Right lobe of liver (tissue), 6 donors: ENCODE measurements at regions not wholly inside any gene's neighbourhood (a gene's known extent, or its start where the extent isn't known, plus 50 kb on each side); places are given as distances from the start of the nearest gene placed in this dataset.
"Not testable (repeated sequence)": the region's sequence is repeated elsewhere in the genome, so short reads cannot be mapped to it uniquely, and the experiment has no call there.

Source experiments
- ATAC-seq, 4 donors: fragments of 200-7000 bp; cut with Tn5 transposase; one replicate each; pipeline ENCODE4 v1.9.1; 2020; ENCODE audit warnings: mild to moderate bottlenecking in 4 of 4, moderate library complexity in 4 of 4
- DNase-seq, 3 donors: peaks; one replicate each; pipeline ENCODE4 v3.0.0-alpha.2; 2020
- H3K27ac ChIP-seq, 3 donors: fragments of 200-600 bp; one replicate each; pipeline ENCODE4 v1.8.0; 2022
- H3K27me3 ChIP-seq, 2 donors: fragments of 200-600 bp; one replicate each; pipeline ENCODE4 v1.8.0; 2022
- H3K36me3 ChIP-seq, 4 donors: fragments of 200-600 bp; sonication (generic) in 1 of 4; one replicate each; pipeline versions ENCODE4 v1.5.1 to v1.8.0; 2017 to 2022; ENCODE audit warnings: control low read depth in 1 of 4
- H3K4me1 ChIP-seq, 4 donors: fragments of 200-600 bp; sonication (generic) in 1 of 4; one replicate each; pipeline versions ENCODE4 v1.5.1 to v1.8.0; 2017 to 2022; ENCODE audit warnings: control low read depth in 1 of 4
- H3K4me3 ChIP-seq, 3 donors: fragments of 200-600 bp; one replicate each; pipeline ENCODE4 v1.8.0; 2022
- H3K9me3 ChIP-seq, 4 donors: fragments of 200-600 bp; sonication (generic) in 1 of 4; one replicate each; pipeline versions ENCODE4 v1.5.1 to v1.8.0; 2017 to 2022; ENCODE audit warnings: control low read depth in 1 of 4
- CTCF ChIP-seq, 4 donors: fragments of 200-600 bp in 3 of 4; fragments of 450-650 bp in 1 of 4; IDR thresholded peaks; one replicate each; pipeline versions ENCODE4 v1.5.1 to v1.8.0; 2016 to 2022; ENCODE audit warnings: antibody characterized with exemption in 4 of 4, mild to moderate bottlenecking in 2 of 4
- POLR2A ChIP-seq: fragments of 450-650 bp; IDR thresholded peaks from one replicate; pipeline ENCODE4 v1.6.1; 2017; ENCODE audit warnings: antibody characterized with exemption, mild to moderate bottlenecking
- WGBS: methylation state at CpG from one replicate; pipeline ENCODE4 v1.1.6; 2018; ENCODE audit warnings: low coverage, low lambda C conversion rate; ENCODE audit not compliant: insufficient coverage; ENCODE audit errors: missing lambda C conversion rate; 5-methylcytosine and 5-hydroxymethylcytosine counted together
- intact Hi-C, 2 donors: fragments of 100-400 bp; cut with DNase I; formaldehyde crosslinking; loops; one replicate each; pipeline versions ENCODE4 v1.11.2 to v1.14.1; 2022
- donor health status: DM: no; HTN: yes; CAD: no.
- donor health status: DM: no; HTN: no; CAD: no.
- donor health status: DM: no; HTN: no; CAD: no.
- donor health status: DM: no; HTN: yes; CAD: no.
- donor health status: DM: no; HTN: yes; CAD: no.

- TF ChIP-seq CTCF (IDR thresholded peaks at IDR 0.05): no peak
- TF ChIP-seq POLR2A: no peak
- no peak for ATAC-seq
- intact Hi-C loops: no loop called here
- H3K27ac ChIP-seq: no peak overlapping the region
- DNase-seq: no peak
- no peaks in the 10 kb centered on the region for H3K9me3 ChIP-seq
- H3K36me3 ChIP-seq: no peaks in the 10 kb centered on the region
- 29% methylated on average over 2 of the region's 2 CpGs for WGBS
- H3K4me1 ChIP-seq: no peaks in the 10 kb centered on the region
- H3K27me3 ChIP-seq: no peaks in the 10 kb centered on the region
- H3K4me3 ChIP-seq: no peak overlapping the region
Measured at GRCh38 chr13:76668141-76668540, 218.1 kb downstream of the KCTD12 start.

- no peaks in the 10 kb centered on the region for H3K9me3 ChIP-seq
- H3K4me3 ChIP-seq: no peak overlapping the region
- intact Hi-C loops: no loop called here
- ATAC-seq (peak; percentile 40 to 78 (median 67)), DNase-seq (no peak)
- no peaks in the 10 kb centered on the region for H3K36me3 ChIP-seq
- no peaks in the 10 kb centered on the region for H3K27me3 ChIP-seq
- H3K4me1 ChIP-seq: no peaks in the 10 kb centered on the region
- H3K27ac ChIP-seq: no peak overlapping the region
- TF ChIP-seq CTCF (IDR thresholded peaks at IDR 0.05): peak; percentile 16 to 21 (median 18)
- no peak for TF ChIP-seq POLR2A
Measured at GRCh38 chr13:76667551-76667950, 218.7 kb downstream of the KCTD12 start.

DNA sequence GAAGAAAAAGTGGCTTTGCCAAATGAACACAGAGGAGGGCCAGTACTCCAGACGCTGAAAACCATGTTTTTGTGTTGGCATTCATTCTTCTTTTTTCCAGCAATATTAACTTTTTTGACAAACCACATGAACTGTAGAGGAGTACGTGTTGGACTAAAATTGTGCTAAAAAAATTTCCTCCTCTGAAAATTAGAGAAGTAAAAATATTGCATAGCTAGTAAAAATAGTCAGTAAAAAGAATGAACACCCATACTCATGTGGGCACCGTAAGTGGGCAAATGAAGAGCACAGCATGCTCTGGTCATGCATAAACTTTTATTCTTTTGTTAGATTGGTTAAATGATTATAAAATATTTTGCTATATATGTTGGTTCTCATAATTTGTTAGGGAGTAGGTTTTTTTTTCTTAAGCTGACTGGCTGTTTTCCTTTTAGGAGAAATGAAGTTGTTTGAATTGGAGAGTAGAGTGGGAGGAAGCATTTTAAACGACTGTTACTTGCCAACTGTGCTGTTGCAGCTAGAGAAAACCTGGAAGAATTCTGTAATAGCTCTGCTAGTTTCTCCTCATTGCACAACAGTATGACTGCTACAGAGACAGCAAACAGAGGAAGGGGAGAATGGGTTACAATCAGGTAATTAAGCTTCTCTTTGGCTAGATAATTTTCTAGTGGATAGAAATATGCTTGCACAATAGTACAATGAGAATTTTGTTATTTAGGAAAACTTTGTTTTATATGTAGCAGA is 222.4 kb downstream of the KCTD12 start:
- WGBS: 28% methylated on average over 4 of the region's 4 CpGs
- H3K36me3 ChIP-seq: no peaks in the 10 kb centered on the region
- no peaks in the 10 kb centered on the region for H3K9me3 ChIP-seq
- H3K27ac ChIP-seq: no peak overlapping the region
- H3K27me3 ChIP-seq: no peaks in the 10 kb centered on the region
- H3K4me1 ChIP-seq: no peaks in the 10 kb centered on the region
- ATAC-seq (peak in 3 of 4 donors; percentile 26 to 66 (median 49)), DNase-seq (no peak)
- TF ChIP-seq POLR2A: no peak
- no peak for TF ChIP-seq CTCF (IDR thresholded peaks at IDR 0.05)
- H3K4me3 ChIP-seq: no peak overlapping the region
- intact Hi-C loops: no loop called here

GRCh38 chr13:76659074-76659473 is 227.1 kb downstream of the KCTD12 start:
- H3K9me3 ChIP-seq, ATAC-seq, H3K4me1 ChIP-seq, H3K27ac ChIP-seq, intact Hi-C loops, H3K4me3 ChIP-seq, DNase-seq, H3K36me3 ChIP-seq, H3K27me3 ChIP-seq: not testable (repeated sequence)
- WGBS: 70% methylated on average over 7 of the region's 7 CpGs

- intact Hi-C loops: no loop called here
- no peak overlapping the region for H3K4me3 ChIP-seq
- H3K27ac ChIP-seq: no peak overlapping the region
- WGBS: 28% methylated on average over 4 of the region's 4 CpGs
- no peaks in the 10 kb centered on the region for H3K36me3 ChIP-seq
- no peak for DNase-seq
- no peak for TF ChIP-seq CTCF (IDR thresholded peaks at IDR 0.05)
- no peaks in the 10 kb centered on the region for H3K4me1 ChIP-seq
- H3K9me3 ChIP-seq: no peaks in the 10 kb centered on the region
- H3K27me3 ChIP-seq: no peaks in the 10 kb centered on the region
- ATAC-seq: peak in 2 of 4 donors; percentile 36 to 49
Measured at GRCh38 chr13:76656500-76656899, 229.7 kb downstream of the KCTD12 start.
